HG03196 (cell line): ENCODE measurements at regions not wholly inside any gene's neighbourhood (a gene's known extent, or its start where the extent isn't known, plus 50 kb on each side); places are given as distances from the start of the nearest gene placed in this dataset.
"Not testable (repeated sequence)": the region's sequence is repeated elsewhere in the genome, so short reads cannot be mapped to it uniquely, and the experiment has no call there.

Experiments used
- ATAC-seq: cut with Tn5 transposase; IDR thresholded peaks from one replicate; pipeline ENCODE4 v1.9.1; 2021; ENCODE audit not compliant: unreplicated experiment

DNA sequence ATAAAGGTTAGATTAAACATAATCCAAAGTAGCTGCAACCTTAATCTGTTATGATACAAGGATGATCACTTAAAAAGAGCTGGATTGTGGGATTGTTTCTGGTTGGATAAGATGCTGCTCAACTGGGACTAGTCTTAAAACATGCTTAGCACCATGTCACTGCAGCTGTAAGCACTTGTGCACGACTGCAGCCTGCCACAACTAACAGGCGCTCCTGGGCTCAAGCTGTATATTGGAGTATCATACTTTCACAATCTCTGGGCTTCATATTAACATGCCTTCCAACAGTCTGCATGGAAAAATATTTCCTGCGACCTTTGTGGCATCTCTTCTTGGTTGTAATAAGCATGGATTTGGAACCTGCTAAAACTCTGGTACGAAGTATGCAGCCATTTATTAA lies 493.0 kb upstream of the PITX2 start:
- no peak for ATAC-seq

- ATAC-seq = no peak
These were observed 497.3 kb upstream of the PITX2 start for GRCh38 chr4:111120191-111120590.

GRCh38 chr4:111126340-111126739 lies 503.5 kb upstream of the PITX2 start:
- no peak for ATAC-seq

DNA sequence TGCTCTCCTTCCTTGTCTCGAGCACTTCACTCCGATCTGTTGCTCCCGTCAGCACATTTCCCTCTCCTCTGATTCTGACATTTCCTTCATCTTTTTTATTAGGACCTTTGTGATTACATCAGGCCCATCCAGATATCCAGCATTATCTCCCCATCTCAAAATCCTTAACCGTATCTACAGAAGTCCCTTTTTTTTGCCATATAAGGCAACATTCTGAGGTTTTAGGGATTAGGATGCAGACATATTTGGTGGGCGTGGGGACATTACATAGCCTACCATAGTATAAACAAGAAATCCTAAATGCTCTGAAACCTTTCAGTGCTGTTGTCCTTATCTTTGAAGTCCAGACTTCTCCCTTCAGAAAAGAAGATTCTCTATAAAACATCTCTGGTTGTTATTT lies 505.0 kb upstream of the PITX2 start:
- no peak for ATAC-seq

- ATAC-seq = no peak
These were observed 505.4 kb upstream of the PITX2 start for GRCh38 chr4:111128327-111128726.

- ATAC-seq = no peak
These were observed 513.6 kb upstream of the PITX2 start for GRCh38 chr4:111136438-111136837.

DNA sequence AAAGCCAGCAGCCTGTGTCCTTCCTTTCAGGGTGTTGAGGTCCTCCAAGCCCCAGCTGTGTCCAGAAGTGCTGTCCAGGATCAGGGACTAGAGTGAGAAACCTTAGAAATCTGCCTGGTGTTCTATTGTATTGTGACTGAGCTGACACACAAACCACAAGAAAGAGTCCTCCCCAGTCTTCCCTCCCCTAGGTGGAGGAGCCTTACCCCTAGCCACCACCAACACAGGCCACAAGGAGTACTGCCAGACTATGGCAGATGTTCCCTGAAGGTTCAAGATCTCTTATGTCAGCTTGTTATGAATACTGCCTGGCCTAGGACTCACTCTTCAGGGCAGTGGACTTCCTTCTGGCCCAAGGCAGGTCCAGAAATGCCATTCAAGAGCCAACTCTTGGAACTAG lies 514.1 kb upstream of the PITX2 start:
- no peak for ATAC-seq

DNA sequence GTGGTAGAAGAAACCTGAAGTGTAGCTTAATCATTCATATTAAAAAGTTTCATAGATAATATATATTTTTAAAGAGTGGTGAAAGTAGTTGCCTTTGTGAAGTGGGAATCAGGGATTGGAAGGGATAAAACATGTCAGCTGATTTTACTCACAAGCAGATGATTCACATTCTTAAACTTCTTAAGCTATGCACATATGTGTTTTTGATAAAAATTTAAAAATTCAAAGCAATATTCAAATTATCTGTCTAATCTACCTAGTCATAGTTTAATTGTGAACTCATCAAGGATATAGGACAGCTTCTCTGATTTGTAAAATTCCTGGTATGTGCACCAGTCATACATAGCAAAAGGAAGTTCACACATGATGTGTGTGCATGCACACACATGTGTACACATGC lies 520.6 kb upstream of the PITX2 start:
- no peak for ATAC-seq

GRCh38 chr4:111154934-111155333 lies 532.1 kb upstream of the PITX2 start:
- no peak for ATAC-seq

DNA sequence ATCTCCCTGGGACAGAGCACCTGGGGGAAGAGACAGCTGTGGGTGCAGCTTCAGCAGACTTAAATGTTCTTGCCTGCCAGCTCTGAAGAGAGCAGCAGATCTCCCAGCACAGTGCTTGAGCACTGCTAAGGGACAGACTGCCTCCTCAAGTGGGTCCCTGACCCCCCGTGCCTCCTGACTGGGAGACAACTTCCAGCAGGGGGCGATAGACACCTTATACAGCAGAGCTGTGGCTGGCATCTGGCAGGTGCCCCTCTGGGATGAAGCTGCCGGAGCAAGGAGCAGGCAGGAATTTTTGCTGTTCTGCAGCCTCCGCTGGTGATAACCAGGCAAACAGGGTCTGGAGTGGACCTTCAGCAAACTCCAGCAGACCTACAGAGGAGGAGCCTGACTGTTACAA lies 541.7 kb upstream of the PITX2 start:
- ATAC-seq = not testable (repeated sequence)

DNA sequence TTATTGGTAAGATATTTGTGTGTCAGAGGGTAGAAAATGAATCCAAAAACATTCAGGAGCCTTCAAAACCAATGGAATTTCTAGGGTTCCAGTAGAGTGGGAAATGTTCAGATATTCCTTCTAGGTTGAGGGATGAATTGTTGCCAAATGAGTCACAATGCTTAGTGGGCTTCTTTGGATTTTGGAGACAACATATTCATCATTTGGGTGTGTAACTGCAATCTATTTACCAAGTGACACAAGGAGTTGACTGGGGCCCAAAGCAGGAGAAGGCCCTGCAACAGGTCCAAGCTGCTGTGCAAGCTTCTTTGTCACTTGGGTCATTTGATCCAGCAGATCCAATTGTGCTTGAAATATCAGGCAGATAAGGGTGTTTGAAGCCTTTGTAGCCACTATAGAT lies 551.5 kb upstream of the PITX2 start:
- no peak for ATAC-seq

DNA sequence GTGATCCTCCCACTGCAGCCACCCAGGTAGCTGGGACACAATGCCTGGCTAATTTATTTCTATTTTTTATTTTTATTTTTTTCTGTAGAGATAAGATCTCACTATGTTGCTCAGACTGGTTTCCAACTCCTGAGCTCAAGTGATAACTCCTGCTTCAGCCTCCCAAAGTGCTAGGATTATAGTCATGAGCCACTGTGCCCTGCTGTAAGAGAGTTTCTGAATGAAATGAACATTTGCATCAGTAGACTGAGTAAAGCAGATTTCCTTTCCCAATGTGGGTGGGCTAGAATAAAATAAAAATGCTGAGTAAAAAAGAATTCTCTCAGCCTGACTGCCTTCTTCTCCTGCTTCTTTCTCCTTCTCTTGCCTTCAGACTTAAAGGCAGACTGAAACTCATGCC lies 555.4 kb upstream of the PITX2 start:
- no peak for ATAC-seq

GRCh38 chr4:111187108-111187507 lies 564.2 kb upstream of the PITX2 start:
- no peak for ATAC-seq

GRCh38 chr4:111198446-111198845 lies 575.6 kb upstream of the PITX2 start:
- no peak for ATAC-seq

GRCh38 chr4:111204797-111205196 lies 581.9 kb upstream of the PITX2 start:
- ATAC-seq = no peak

GRCh38 chr4:111208970-111209369 lies 586.1 kb upstream of the PITX2 start:
- ATAC-seq = no peak

- ATAC-seq = no peak
These were observed 586.8 kb upstream of the PITX2 start for GRCh38 chr4:111209706-111210105.

DNA sequence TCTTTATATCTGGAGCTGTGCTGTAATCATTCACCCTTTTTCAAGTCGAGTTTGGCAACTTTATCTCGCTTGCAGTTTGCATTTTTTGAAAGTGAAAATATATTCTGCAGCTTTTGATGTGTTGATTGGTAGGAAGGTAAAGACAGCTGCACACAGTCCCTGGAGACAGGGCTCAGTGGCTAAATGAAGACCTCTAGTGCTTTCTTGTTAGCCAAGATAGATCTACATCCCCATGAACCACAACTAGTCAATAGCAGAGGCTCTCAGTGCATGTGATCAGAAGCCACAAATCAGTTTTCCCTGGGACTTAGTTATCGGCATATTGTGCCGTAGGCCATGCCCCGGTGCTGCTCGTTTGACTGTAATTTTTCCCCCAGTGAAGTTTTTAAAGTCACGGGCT lies 587.7 kb upstream of the PITX2 start:
- no peak for ATAC-seq

- ATAC-seq = no peak
These were observed 590.7 kb upstream of the PITX2 start for GRCh38 chr4:111213531-111213930.

- ATAC-seq = no peak
These were observed 591.5 kb upstream of the PITX2 start for GRCh38 chr4:111214371-111214770.

DNA sequence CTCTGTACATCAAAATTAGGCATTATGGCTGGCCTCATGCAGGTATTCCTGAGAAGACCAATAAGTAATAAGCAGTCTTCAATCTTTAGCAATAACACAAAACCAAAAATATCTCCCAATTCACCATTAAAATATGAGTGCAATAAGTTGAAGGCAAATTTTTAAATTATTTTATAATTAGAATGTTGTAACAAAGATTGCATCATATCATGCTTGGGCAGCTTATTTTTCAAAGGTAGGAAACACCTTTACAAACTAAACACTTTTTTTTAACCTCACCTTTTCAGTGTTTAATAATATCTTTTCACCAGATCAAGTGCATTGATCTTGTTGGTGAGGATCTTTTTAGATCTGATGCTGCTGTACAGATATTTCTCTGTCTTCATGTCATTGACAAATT lies 592.9 kb upstream of the PITX2 start:
- ATAC-seq = no peak

DNA sequence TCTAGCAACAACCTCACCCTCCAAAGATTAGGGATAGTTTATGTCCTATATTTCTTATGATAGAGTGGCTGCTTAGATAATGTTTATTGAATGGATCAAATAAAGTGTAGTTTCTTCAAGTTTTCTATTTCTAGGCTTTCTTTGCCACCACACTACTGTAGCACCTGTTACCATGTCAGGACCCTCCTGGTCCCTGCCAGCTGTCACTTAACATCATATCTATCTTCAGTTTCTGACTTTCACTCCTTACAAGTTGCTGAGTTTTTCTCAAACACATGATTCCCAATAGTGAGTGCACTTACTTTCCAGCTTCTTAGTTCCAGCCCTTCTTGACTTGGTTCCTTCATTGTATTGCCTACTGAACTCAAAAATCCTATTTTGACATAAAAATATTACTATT lies 593.9 kb upstream of the PITX2 start:
- ATAC-seq = no peak

- no peak for ATAC-seq
These were observed 598.5 kb upstream of the PITX2 start for GRCh38 chr4:111221371-111221770.

- no peak for ATAC-seq
These were observed 605.5 kb upstream of the PITX2 start for GRCh38 chr4:111228396-111228795.
